T-helper 2 cell (primary cell): ENCODE measurements at regions not wholly inside any gene's neighbourhood (a gene's known extent, or its start where the extent isn't known, plus 50 kb on each side); places are given as distances from the start of the nearest gene placed in this dataset.

ENCODE experiments used
- DNase-seq, 5 experiments: peaks; one replicate each; pipeline versions ENCODE4 v3.0.0 to v3.0.0-alpha.2; 2012 to 2022

DNA sequence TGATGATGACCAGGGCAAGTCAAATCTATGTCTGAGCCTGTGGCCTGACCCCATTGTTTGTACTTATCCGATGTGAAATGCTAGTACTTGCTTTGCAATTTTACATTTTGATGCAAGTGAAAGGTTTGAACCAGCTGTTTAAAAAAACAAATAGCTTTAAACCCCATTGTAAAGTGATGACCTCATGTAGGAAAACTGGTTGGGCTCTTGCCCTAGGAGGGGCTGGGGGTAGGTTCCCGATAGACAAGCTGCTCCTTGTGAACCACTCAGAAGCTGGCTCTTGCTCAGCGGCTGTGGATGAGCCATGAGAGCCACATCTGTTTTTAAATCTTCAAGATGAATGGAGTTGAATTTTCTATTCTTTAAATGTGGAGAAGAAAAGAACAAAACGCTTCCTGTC, 185.3 kb downstream of the WDR11 start:
- no peak for DNase-seq

- DNase-seq: no peak
These were observed 190.3 kb downstream of the WDR11 start for GRCh38 chr10:121041499-121041898.

GRCh38 chr10:121041906-121042305, 190.7 kb downstream of the WDR11 start:
- no peak for DNase-seq

GRCh38 chr10:121042342-121042741, 191.2 kb downstream of the WDR11 start:
- no peak for DNase-seq

- no peak for DNase-seq
These were observed 192.1 kb downstream of the WDR11 start for GRCh38 chr10:121043124-121043849.

- no peak for DNase-seq
These were observed 197.6 kb downstream of the WDR11 start for GRCh38 chr10:121048749-121049148.

GRCh38 chr10:121049489-121049888, 198.3 kb downstream of the WDR11 start:
- DNase-seq: no peak

GRCh38 chr10:121049923-121050322, 198.8 kb downstream of the WDR11 start:
- no peak for DNase-seq

DNA sequence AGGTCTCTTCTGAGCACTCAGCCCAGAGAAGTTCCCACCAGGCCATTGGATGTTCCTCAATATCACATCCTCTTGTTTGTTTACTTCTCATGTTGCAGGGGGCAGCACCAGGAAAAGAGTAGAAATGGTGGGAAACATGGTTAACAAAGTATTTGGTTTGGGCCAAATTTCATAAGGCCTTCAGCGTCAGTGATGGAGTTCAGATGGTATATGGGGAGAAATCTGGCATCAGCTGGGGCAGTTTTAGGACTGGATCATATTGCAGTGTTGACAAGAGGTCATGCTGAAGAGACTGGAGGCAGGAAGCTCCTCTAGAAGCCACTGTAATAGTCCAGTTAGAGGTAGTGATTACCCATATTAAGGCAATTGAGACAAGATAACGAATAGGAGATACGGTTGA, 200.0 kb downstream of the WDR11 start:
- no peak for DNase-seq

DNA sequence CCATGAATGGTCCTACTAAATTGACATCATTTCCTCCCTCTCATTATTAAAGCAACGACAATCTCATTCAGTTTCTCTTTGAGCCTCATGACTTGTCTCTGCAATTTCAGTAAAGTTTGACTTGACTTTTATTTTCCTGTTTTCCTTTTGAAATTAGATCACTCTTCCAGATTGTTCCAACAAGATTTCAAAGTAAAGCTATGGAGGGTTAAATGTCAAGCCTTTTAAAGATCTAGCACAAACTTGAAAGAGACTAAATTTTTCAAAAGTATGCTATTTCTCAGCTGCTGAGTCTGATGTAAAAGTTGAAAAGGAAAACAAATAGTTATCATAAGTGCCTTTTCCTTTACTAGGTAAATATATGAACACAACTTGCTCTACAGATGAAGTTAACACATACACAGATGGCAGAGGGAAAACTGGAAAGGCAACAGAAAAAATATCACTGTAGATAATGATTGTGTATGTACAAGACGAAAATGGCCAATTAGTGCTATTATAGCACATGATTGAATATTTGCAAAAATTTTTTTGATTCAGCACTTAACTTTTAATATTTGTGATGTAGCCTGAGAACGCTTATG, 200.6 kb downstream of the WDR11 start:
- no peak for DNase-seq

DNA sequence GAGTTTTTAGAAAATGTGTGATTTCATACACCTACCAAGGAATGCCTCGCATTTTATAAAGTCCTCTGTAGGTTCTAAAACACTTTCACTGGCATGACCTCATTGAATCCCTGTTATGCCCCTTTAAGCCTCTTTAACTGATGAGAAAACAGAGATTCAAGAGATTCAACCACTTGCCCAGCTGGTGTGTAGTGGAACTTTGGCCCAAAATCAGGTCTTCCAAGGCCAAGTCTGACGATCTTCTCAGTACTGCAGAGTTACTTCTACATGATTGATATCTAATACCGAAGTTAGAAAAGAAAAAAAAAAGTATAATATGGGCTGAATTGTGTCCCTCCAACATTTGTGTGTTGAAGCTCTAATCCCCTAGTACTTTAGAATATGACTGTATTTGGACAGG, 202.0 kb downstream of the WDR11 start:
- no peak for DNase-seq

DNA sequence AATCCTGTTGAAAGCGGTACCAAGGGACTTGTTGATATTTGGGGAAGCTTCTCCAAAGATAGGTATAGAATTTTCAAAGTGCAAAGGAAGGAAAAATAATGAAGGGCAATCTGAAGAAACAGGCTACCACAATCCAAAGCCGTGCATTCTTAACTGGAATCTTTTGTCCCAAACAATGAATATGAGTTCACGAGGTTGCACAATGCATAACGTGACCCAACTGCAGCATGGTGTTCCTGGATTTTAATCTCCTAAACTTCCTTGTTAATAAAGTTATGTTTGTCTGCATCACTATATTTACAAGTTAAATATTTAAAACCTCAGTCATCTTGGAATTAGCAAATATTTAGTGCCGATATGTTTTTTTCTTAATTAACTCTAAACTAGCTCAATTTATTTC, 203.7 kb downstream of the WDR11 start:
- DNase-seq: no peak

GRCh38 chr10:121057269-121057668, 206.1 kb downstream of the WDR11 start:
- DNase-seq: no peak

DNA sequence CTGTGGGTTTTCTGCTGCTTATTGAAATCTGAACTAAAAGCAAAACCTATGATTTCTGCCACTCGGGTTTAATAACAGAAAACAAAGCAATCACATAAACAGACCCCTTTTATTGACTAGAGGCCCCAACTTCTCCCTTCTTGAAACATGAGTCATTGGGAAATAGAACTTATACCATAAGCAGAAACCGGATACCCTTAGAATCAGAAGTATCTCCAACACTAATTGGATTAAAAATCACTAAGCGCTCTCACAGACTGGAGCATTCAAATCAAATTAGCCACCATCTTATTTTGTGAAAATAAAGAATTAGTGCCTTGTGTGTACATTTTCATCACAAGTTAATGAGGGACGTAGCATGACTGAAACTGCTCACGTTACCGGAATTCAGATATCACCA, 206.9 kb downstream of the WDR11 start:
- no peak for DNase-seq

- no peak for DNase-seq
These were observed 208.2 kb downstream of the WDR11 start for GRCh38 chr10:121059351-121059750.

- DNase-seq: no peak
These were observed 211.0 kb downstream of the WDR11 start for GRCh38 chr10:121062115-121062514.

- DNase-seq: no peak
These were observed 212.6 kb downstream of the WDR11 start for GRCh38 chr10:121063744-121064143.

DNA sequence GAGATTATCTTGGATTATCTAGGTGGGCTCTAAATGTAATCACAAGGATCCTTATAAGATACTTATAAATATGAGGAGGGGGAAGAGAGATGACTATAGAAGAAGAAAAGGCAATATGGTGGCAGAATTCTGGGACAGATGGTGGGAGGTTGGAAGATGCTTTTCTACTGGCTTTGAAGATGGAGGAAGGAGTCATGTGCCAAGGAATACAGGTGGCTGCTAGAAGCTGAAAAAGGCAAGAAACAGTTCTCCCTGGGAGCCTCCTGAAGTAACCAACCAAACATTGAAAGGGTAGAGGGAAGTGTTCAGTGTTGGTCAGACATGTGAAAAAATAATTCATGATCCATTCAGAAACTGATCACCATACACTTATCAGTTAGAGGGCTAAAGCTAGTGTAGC, 213.3 kb downstream of the WDR11 start:
- no peak for DNase-seq

DNA sequence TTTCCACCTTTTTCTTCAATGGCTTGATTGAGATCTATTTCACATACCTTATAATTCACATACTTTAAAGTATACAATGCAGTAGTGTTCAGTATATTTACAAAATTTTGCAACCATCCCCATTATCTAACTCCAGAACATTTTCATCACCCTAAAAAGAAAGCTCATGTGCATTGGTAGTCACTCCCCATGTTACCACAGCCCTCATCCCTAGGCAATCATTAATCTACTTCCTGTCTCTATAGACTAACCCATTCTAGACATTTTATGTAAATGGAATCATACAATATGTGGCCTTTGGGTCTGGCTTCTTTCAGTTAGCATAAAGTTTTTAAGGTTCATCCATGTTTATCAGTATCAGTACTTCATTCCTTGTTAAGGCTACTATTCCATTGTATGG, 214.2 kb downstream of the WDR11 start:
- no peak for DNase-seq

GRCh38 chr10:121069061-121069850, 218.1 kb downstream of the WDR11 start:
- peak in 1 of 5 experiments; percentile 24 for DNase-seq

GRCh38 chr10:121070275-121071070, 219.3 kb downstream of the WDR11 start:
- DNase-seq: peak in 1 of 5 experiments; percentile 21

GRCh38 chr10:121071901-121072300, 220.7 kb downstream of the WDR11 start:
- no peak for DNase-seq

- DNase-seq: no peak
These were observed 222.6 kb downstream of the WDR11 start for GRCh38 chr10:121073728-121074127.
